ENCODE measurements at regions not wholly inside any gene's neighbourhood (a gene's known extent, or its start where the extent isn't known, plus 50 kb on each side); places are given as distances from the start of the nearest gene placed in this dataset.

GRCh38 chr14:49999826-50000379 is 107.0 kb downstream of the ARF6 start:
- no peak for DNase-seq

GRCh38 chr14:50000380-50001150 is 107.7 kb downstream of the ARF6 start:
- peak; percentile 69 for DNase-seq

GRCh38 chr14:50001151-50001998 is 108.5 kb downstream of the ARF6 start:
- DNase-seq = peak; percentile 71

- peak; percentile 82 for DNase-seq
Observed at GRCh38 chr14:50001999-50002925, 109.4 kb downstream of the ARF6 start.

- no peak for DNase-seq
Observed at GRCh38 chr14:50002926-50003212, 110.0 kb downstream of the ARF6 start.

- DNase-seq = peak; percentile 82
Observed at GRCh38 chr14:50003213-50004021, 110.5 kb downstream of the ARF6 start.

GRCh38 chr14:50006141-50006540 is 110.2 kb downstream of the VCPKMT start:
- DNase-seq = no peak

- no peak for DNase-seq
Observed at GRCh38 chr14:50007123-50007903, 109.1 kb downstream of the VCPKMT start.

- DNase-seq = no peak
Observed at GRCh38 chr14:50008562-50008961, 107.8 kb downstream of the VCPKMT start.

GRCh38 chr14:50008974-50009373 is 107.4 kb downstream of the VCPKMT start:
- no peak for DNase-seq

- no peak for DNase-seq
Observed at GRCh38 chr14:50010752-50011151, 105.6 kb downstream of the VCPKMT start.

GRCh38 chr14:50011242-50011641 is 105.1 kb downstream of the VCPKMT start:
- no peak for DNase-seq

- no peak for DNase-seq
Observed at GRCh38 chr14:50012644-50013043, 103.7 kb downstream of the VCPKMT start.

- no peak for DNase-seq
Observed at GRCh38 chr14:50013198-50013918, 103.0 kb downstream of the VCPKMT start.

- no peak for DNase-seq
Observed at GRCh38 chr14:50013934-50014333, 102.4 kb downstream of the VCPKMT start.

GRCh38 chr14:50014809-50015430 is 101.5 kb downstream of the VCPKMT start:
- DNase-seq = no peak

- DNase-seq = no peak
Observed at GRCh38 chr14:50015716-50016115, 100.7 kb downstream of the VCPKMT start.

GRCh38 chr14:50018201-50018932 is 98.0 kb downstream of the VCPKMT start:
- DNase-seq = no peak

GRCh38 chr14:50018933-50019210 is 97.5 kb downstream of the VCPKMT start:
- no peak for DNase-seq

- DNase-seq = no peak
Observed at GRCh38 chr14:50020184-50020583, 96.2 kb downstream of the VCPKMT start.

Measured in CD4-positive, alpha-beta T cell treated with Interleukin-12 subunit alpha and Interleukin-12 subunit beta, for 1 hour (primary cell).